Ishikawa (cell line): ENCODE measurements at regions not wholly inside any gene's neighbourhood (a gene's known extent, or its start where the extent isn't known, plus 50 kb on each side); places are given as distances from the start of the nearest gene placed in this dataset.

Experiments
- CEBPB ChIP-seq: IDR thresholded peaks from 2 replicates; pipeline ENCODE4 v1.6.1; 2012
- EGR1 ChIP-seq: IDR thresholded peaks from 2 replicates; pipeline ENCODE4 v1.6.1; 2012
- EP300 ChIP-seq: IDR thresholded peaks from 2 replicates; pipeline ENCODE4 v1.6.1; 2012; ENCODE audit warnings: borderline replicate concordance
- FOXM1 ChIP-seq: IDR thresholded peaks from 2 replicates; pipeline ENCODE4 v1.6.1; 2012; ENCODE audit warnings: low read depth, borderline replicate concordance
- RAD21 ChIP-seq: IDR thresholded peaks from 2 replicates; pipeline ENCODE4 v1.6.1; 2012; ENCODE audit warnings: low read depth
- TAF1 ChIP-seq: IDR thresholded peaks from 2 replicates; pipeline ENCODE4 v1.6.1; 2012; ENCODE audit warnings: low read depth, mild to moderate bottlenecking
- TCF12 ChIP-seq: IDR thresholded peaks from 2 replicates; pipeline ENCODE4 v1.6.1; 2012; ENCODE audit warnings: low read depth
- YY1 ChIP-seq: IDR thresholded peaks from 2 replicates; pipeline ENCODE4 v1.6.1; 2012; ENCODE audit warnings: low read depth
- ZBTB7A ChIP-seq: IDR thresholded peaks from 2 replicates; pipeline ENCODE4 v1.6.1; 2012; ENCODE audit warnings: low read depth
- TF ChIP-seq, protein P1 (sequence below): IDR thresholded peaks from 2 replicates; pipeline ENCODE4 v1.6.1; 2012; ENCODE audit warnings: low read depth, mild to moderate bottlenecking
- TF ChIP-seq, protein P2 (sequence below): IDR thresholded peaks from 2 replicates; pipeline ENCODE4 v1.6.1; 2012

DNA sequence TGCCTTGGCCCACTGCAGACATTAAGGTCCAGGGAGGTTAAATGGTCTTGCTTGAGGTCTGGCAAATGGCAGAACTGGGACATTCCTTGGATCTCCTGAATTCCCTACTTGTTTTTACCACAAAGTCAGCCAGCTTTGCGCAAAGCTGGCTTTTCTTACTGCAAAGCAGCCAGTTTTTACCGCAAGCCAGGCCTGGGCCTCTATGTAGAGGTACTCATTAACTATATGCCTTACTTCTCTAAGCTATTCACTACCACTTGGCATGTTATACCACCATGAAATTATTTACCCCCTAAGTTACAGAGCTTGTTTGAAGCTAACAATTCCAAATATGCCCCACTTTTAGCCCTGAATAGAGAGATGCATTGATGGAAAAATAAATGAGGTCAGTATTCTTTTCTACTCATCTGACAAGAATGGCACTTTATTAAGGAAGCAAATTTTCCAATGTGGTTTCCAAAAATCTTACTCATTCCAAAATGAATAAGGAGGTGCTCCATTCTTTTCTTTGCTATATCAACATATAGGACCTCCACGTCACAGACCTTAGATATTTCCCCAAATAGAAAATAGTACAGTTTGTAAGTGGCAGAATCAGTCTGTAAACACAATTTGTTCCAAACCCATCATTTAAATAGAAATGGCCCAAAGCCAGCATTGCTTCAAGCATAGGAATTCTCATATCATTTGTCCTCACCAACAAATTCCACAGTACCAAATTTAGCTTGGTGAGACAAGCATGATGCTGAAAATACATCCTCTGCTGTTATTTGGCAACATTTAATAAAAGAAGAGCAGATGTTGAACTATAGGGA is 143.9 kb upstream of the TSC22D1 start:
- TF ChIP-seq, protein P1, sequence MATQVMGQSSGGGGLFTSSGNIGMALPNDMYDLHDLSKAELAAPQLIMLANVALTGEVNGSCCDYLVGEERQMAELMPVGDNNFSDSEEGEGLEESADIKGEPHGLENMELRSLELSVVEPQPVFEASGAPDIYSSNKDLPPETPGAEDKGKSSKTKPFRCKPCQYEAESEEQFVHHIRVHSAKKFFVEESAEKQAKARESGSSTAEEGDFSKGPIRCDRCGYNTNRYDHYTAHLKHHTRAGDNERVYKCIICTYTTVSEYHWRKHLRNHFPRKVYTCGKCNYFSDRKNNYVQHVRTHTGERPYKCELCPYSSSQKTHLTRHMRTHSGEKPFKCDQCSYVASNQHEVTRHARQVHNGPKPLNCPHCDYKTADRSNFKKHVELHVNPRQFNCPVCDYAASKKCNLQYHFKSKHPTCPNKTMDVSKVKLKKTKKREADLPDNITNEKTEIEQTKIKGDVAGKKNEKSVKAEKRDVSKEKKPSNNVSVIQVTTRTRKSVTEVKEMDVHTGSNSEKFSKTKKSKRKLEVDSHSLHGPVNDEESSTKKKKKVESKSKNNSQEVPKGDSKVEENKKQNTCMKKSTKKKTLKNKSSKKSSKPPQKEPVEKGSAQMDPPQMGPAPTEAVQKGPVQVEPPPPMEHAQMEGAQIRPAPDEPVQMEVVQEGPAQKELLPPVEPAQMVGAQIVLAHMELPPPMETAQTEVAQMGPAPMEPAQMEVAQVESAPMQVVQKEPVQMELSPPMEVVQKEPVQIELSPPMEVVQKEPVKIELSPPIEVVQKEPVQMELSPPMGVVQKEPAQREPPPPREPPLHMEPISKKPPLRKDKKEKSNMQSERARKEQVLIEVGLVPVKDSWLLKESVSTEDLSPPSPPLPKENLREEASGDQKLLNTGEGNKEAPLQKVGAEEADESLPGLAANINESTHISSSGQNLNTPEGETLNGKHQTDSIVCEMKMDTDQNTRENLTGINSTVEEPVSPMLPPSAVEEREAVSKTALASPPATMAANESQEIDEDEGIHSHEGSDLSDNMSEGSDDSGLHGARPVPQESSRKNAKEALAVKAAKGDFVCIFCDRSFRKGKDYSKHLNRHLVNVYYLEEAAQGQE = no peak
- TF ChIP-seq EP300 (no peak), RAD21 (no peak), TAF1 (no peak), YY1 (no peak), EGR1 (no peak), ZBTB7A (no peak), FOXM1 (no peak), TCF12 (no peak), CEBPB (no peak)
- TF ChIP-seq, protein P2, sequence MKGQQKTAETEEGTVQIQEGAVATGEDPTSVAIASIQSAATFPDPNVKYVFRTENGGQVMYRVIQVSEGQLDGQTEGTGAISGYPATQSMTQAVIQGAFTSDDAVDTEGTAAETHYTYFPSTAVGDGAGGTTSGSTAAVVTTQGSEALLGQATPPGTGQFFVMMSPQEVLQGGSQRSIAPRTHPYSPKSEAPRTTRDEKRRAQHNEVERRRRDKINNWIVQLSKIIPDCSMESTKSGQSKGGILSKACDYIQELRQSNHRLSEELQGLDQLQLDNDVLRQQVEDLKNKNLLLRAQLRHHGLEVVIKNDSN = no peak
